Pancreas (tissue), 10 donors: ENCODE measurements at regions not wholly inside any gene's neighbourhood (a gene's known extent, or its start where the extent isn't known, plus 50 kb on each side); places are given as distances from the start of the nearest gene placed in this dataset.

Experiments
- ATAC-seq, 4 donors: fragments of 200-7000 bp; cut with Tn5 transposase; one replicate each; pipeline versions ENCODE4 v1.8.0 to v1.9.1; 2020; ENCODE audit warnings: mild to moderate bottlenecking in 4 of 4, moderate library complexity in 4 of 4
- DNase-seq, 6 donors: peaks; one replicate each; pipeline ENCODE4 v3.0.0-alpha.2; 2020
- FAIRE-seq: peaks from 2 replicates; lab custom pipeline; 2012; peaks lifted over from hg19 to GRCh38; lab: Jason Lieb, UNC
- H3K27ac ChIP-seq, 4 donors: fragments of 200-600 bp; sonication (generic); 1 replicate in 3 of 4; 2 replicates in 1 of 4; pipeline versions ENCODE4 v1.5.0 to v1.8.0; 2020
- H3K27me3 ChIP-seq, 4 donors: fragments of 200-600 bp; one replicate each; pipeline ENCODE4 v1.8.0; 2021
- H3K36me3 ChIP-seq, 3 donors: fragments of 200-600 bp; sonication (generic) in 1 of 3; one replicate each; pipeline versions ENCODE4 v1.5.0 to v1.8.0; 2020 to 2021
- H3K4me1 ChIP-seq, 3 donors: fragments of 200-600 bp; one replicate each; pipeline ENCODE4 v1.8.0; 2021
- H3K4me3 ChIP-seq, 4 donors: fragments of 200-600 bp; sonication (generic) in 2 of 4; one replicate each; pipeline versions ENCODE4 v1.5.0 to v1.8.0; 2020 to 2021
- H3K9me3 ChIP-seq, 4 donors: fragments of 200-600 bp; one replicate each; pipeline ENCODE4 v1.8.0; 2021
- whole genome bisulfite sequencing, 2 donors: extraction: QIAGEN DNeasy Blood & Tissue Kit; methylation state at CpG; one replicate each; pipeline ENCODE4 v1.1.7; 2013; 5-methylcytosine and 5-hydroxymethylcytosine counted together
- intact Hi-C, 3 donors: fragments of 100-400 bp; cut with DNase I; formaldehyde crosslinking; loops; one replicate each; pipeline versions ENCODE4 v1.11.1 to v1.14.2; 2022
- TF ChIP-seq, protein P1 (sequence below), 4 donors: fragments of 200-600 bp; sonication (generic) in 3 of 4; IDR thresholded peaks; one replicate each; pipeline versions ENCODE4 v1.5.0 to v1.8.0; 2021; ENCODE audit warnings: antibody characterized with exemption in 4 of 4
- donor health status: healthy with polysubstance abuse.
- donor health status: DM: no; HTN: no; CAD: no; lungs with moderate emphysema.
- donor health status: DM: no; HTN: no; CAD: no.
- donor health status: control.
- donor health status: control.
- donor health status: Bipolar disorder and iron deficiency.
- donor health status: DM: yes; HTN: yes; CAD: no.
- donor health status: DM: no; HTN: no; CAD: no.
- donor health status: DM: no; HTN: no; CAD: no.
- donor health status: DM: yes; HTN: yes; CAD: no.

DNA sequence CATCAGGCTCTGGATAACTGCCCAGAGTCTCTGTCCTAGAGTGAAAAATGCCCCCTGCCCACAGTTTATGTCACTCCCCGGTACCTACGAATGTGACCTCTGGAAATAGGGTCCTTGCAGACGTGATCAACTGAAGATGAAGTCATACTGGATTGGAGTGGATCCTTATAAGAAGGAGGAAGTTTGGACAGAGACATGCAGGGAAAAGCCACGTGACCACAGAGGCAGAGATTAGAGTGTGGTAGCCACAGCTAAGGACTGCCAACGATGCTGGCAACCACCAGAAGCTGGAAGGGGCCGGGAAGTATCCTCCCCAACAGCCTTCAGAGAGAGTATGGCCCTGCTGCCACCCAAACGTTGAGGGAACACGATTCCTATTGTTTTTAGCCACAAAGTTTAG is 101.2 kb upstream of the NCOR2 start:
- intact Hi-C loops = no loop called here
- Histone ChIP-seq H3K4me1 (peaks cover 0 to 6% (median 0%) of the 10 kb centered on the region in 3 donors), H3K4me3 (no peak overlapping the region), H3K9me3 (no peaks in the 10 kb centered on the region), H3K27ac (no peak overlapping the region), H3K27me3 (no peaks in the 10 kb centered on the region), H3K36me3 (no peaks in the 10 kb centered on the region)
- DNase-seq = no peak
- peak in 3 of 4 donors; percentile 35 to 67 (median 52) for ATAC-seq
- 44 to 56% methylated on average over 8 of the region's 8 CpGs for WGBS, 2 donors
- no peak for FAIRE-seq
- TF ChIP-seq, protein P1, sequence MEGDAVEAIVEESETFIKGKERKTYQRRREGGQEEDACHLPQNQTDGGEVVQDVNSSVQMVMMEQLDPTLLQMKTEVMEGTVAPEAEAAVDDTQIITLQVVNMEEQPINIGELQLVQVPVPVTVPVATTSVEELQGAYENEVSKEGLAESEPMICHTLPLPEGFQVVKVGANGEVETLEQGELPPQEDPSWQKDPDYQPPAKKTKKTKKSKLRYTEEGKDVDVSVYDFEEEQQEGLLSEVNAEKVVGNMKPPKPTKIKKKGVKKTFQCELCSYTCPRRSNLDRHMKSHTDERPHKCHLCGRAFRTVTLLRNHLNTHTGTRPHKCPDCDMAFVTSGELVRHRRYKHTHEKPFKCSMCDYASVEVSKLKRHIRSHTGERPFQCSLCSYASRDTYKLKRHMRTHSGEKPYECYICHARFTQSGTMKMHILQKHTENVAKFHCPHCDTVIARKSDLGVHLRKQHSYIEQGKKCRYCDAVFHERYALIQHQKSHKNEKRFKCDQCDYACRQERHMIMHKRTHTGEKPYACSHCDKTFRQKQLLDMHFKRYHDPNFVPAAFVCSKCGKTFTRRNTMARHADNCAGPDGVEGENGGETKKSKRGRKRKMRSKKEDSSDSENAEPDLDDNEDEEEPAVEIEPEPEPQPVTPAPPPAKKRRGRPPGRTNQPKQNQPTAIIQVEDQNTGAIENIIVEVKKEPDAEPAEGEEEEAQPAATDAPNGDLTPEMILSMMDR (IDR thresholded peaks at IDR 0.05) = no peak

- TF ChIP-seq, protein P1 (IDR thresholded peaks at IDR 0.05) = no peak
These were observed 100.3 kb upstream of the NCOR2 start for GRCh38 chr12:124667506-124668326.

DNA sequence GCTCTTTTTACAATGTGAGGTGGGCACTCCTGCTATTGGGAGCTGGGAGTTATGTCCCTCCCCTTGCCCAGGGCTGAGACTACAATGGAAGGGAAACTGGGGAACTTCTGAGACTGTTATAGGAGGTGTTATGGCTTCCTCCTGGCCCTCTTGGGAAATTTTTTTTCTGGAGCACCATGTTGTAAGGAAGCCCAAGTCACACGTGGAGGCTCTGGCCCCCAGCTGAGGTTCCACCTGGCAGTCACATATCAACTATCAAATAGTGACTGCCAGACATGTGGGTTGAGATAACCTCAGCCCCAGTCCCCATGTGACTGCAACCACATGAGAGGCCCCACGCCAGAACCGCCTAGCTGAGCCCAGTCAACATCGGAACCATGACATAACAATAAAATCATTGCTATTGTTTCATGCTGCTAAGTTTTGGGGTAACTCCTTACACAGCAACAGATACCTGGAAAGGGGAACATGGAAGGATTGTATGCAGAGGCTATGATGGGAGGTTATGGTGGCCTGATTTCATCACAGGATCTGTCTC is 99.4 kb upstream of the NCOR2 start:
- Histone ChIP-seq H3K27me3 (no peaks in the 10 kb centered on the region), H3K4me3 (no peak overlapping the region), H3K27ac (no peak overlapping the region), H3K4me1 (peaks cover 0 to 6% (median 0%) of the 10 kb centered on the region in 3 donors), H3K9me3 (no peaks in the 10 kb centered on the region), H3K36me3 (no peaks in the 10 kb centered on the region)
- no peak for DNase-seq
- intact Hi-C loops = no loop called here
- FAIRE-seq = no peak
- ATAC-seq = no peak
- TF ChIP-seq, protein P1 (IDR thresholded peaks at IDR 0.05) = no peak
- 89 to 93% methylated on average over 4 of the region's 4 CpGs for WGBS, 2 donors

More at GRCh38 chr12:124667506-124668326, 100.3 kb upstream of the NCOR2 start:
- no peaks in the 10 kb centered on the region for H3K27me3 ChIP-seq
- WGBS, 2 donors = 37 to 45% methylated on average over 21 of the region's 21 CpGs
- peaks cover 0 to 6% (median 0%) of the 10 kb centered on the region in 3 donors for H3K4me1 ChIP-seq
- DNase-seq (no peak), FAIRE-seq (no peak), ATAC-seq (peak; percentile 55 to 85 (median 78))
- no peaks in the 10 kb centered on the region for H3K9me3 ChIP-seq
- peak overlapping the region in 1 of 4 donors; percentile 44 for H3K27ac ChIP-seq
- no peak overlapping the region for H3K4me3 ChIP-seq
- no peaks in the 10 kb centered on the region for H3K36me3 ChIP-seq
- intact Hi-C loops = no loop called here

DNA sequence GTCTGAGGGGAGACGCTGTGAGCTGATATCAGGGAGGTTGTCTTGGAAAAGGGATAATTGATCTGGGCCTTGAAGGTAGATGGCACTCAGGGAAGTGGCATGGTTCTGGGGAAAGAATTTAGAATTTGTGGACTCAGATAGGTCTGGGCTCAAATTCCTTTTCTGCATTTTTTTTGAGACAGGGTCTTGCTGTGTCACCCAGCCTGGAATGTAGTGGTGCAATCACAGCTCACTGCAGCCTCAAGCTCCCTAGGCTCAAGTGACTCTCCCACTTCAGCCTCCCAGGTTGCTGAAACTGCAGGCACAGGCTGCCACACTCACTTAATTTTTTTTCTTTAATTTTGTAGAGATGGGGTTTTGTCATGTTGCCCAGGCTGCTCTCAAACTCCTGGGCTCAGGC is 98.1 kb upstream of the NCOR2 start:
- H3K4me1 ChIP-seq = peaks cover 0 to 6% (median 0%) of the 10 kb centered on the region in 3 donors
- TF ChIP-seq, protein P1 (IDR thresholded peaks at IDR 0.05) = no peak
- H3K4me3 ChIP-seq = no peak overlapping the region
- ATAC-seq (no peak), FAIRE-seq (no peak), DNase-seq (no peak)
- 92 to 94% methylated on average over 1 of the region's 1 CpG for WGBS, 2 donors
- H3K9me3 ChIP-seq = no peaks in the 10 kb centered on the region
- H3K27me3 ChIP-seq = no peaks in the 10 kb centered on the region
- intact Hi-C loops = no loop called here
- no peak overlapping the region for H3K27ac ChIP-seq
- no peaks in the 10 kb centered on the region for H3K36me3 ChIP-seq
